ENCODE measurements at regions not wholly inside any gene's neighbourhood (a gene's known extent, or its start where the extent isn't known, plus 50 kb on each side); places are given as distances from the start of the nearest gene placed in this dataset.

DNA sequence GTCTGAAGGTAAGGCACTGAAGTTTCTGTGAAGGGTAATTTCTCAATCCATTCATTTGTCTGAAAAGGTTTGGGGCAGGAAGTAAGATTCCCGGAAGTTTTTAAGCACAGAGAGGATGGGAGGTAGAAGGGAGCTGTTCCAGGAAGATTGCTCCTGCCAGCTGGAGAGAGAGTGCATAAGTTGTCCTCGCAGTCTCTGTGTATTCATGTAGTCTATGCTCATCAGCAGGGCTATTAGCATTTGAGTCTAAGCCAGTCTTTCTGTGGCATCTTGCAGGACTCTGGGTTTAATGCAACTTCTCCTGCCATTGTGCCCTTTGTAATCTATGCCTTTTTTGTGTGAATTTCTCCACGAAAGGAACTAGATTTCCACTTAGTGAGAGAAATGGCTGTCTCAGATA, 140.8 kb upstream of the FGGY start:
- H3K27ac ChIP-seq (ENCODE audit: low read length), result peak overlapping the region; percentile 14; the same call in 1 of the 2 replicates
- POLR2A ChIA-PET, result no interaction called here
- intact Hi-C loops (cut with micrococcal nuclease; ENCODE audit: unreplicated experiment), result no loop called here
- peaks cover 14% of the 10 kb centered on the region for H3K9me3 ChIP-seq (ENCODE audit: control insufficient read depth, insufficient read depth, low read depth, low read length)
- ATAC-seq (no peak), DNase-seq (ENCODE audit: low read depth, low spot score) (no peak)
- BruUV-seq (replicated peaks), result no TSS peak
- no peaks in the 10 kb centered on the region for H3K27me3 ChIP-seq (ENCODE audit: control insufficient read depth, insufficient read depth, low read length)
- CTCF ChIA-PET, result interaction anchor here (0.6 kb wide), 1 partner anchor 460 kb away, joined by 3 read pairs; no protein-coding TSS in a partner anchor
- no peaks in the 10 kb centered on the region for H3K36me3 ChIP-seq (ENCODE audit: control insufficient read depth, insufficient read depth, low read length)
- TF ChIP-seq, protein P1, sequence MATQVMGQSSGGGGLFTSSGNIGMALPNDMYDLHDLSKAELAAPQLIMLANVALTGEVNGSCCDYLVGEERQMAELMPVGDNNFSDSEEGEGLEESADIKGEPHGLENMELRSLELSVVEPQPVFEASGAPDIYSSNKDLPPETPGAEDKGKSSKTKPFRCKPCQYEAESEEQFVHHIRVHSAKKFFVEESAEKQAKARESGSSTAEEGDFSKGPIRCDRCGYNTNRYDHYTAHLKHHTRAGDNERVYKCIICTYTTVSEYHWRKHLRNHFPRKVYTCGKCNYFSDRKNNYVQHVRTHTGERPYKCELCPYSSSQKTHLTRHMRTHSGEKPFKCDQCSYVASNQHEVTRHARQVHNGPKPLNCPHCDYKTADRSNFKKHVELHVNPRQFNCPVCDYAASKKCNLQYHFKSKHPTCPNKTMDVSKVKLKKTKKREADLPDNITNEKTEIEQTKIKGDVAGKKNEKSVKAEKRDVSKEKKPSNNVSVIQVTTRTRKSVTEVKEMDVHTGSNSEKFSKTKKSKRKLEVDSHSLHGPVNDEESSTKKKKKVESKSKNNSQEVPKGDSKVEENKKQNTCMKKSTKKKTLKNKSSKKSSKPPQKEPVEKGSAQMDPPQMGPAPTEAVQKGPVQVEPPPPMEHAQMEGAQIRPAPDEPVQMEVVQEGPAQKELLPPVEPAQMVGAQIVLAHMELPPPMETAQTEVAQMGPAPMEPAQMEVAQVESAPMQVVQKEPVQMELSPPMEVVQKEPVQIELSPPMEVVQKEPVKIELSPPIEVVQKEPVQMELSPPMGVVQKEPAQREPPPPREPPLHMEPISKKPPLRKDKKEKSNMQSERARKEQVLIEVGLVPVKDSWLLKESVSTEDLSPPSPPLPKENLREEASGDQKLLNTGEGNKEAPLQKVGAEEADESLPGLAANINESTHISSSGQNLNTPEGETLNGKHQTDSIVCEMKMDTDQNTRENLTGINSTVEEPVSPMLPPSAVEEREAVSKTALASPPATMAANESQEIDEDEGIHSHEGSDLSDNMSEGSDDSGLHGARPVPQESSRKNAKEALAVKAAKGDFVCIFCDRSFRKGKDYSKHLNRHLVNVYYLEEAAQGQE (IDR thresholded peaks at IDR 0.05; ENCODE audit: insufficient read depth in 1 of 2, low read depth in 2 of 2, low read length in 1 of 2), result no peak
- TF ChIP-seq TCF7L2 (IDR thresholded peaks at IDR 0.05; ENCODE audit: low read depth, low read length) (no peak), POLR2AphosphoS5 (IDR thresholded peaks at IDR 0.05; ENCODE audit: low read depth, low read length) (no peak), SIN3A (IDR thresholded peaks at IDR 0.05; ENCODE audit: borderline replicate concordance, insufficient read depth, low read depth, low read length) (no peak)
- TF ChIP-seq, protein P2, sequence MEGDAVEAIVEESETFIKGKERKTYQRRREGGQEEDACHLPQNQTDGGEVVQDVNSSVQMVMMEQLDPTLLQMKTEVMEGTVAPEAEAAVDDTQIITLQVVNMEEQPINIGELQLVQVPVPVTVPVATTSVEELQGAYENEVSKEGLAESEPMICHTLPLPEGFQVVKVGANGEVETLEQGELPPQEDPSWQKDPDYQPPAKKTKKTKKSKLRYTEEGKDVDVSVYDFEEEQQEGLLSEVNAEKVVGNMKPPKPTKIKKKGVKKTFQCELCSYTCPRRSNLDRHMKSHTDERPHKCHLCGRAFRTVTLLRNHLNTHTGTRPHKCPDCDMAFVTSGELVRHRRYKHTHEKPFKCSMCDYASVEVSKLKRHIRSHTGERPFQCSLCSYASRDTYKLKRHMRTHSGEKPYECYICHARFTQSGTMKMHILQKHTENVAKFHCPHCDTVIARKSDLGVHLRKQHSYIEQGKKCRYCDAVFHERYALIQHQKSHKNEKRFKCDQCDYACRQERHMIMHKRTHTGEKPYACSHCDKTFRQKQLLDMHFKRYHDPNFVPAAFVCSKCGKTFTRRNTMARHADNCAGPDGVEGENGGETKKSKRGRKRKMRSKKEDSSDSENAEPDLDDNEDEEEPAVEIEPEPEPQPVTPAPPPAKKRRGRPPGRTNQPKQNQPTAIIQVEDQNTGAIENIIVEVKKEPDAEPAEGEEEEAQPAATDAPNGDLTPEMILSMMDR (IDR thresholded peaks at IDR 0.05), result no peak
- peaks cover 18% of the 10 kb centered on the region for H3K4me1 ChIP-seq (ENCODE audit: control insufficient read depth, insufficient read depth, low read length)
- no peak overlapping the region for H3K4me3 ChIP-seq (ENCODE audit: low read depth in 2 of 2, low read length in 2 of 2)
- in situ Hi-C loops (cut with HindIII; ENCODE audit: low pct_unique_long_range_greater_than_20kb, low sequenced_read_pairs), result no loop called here

DNA sequence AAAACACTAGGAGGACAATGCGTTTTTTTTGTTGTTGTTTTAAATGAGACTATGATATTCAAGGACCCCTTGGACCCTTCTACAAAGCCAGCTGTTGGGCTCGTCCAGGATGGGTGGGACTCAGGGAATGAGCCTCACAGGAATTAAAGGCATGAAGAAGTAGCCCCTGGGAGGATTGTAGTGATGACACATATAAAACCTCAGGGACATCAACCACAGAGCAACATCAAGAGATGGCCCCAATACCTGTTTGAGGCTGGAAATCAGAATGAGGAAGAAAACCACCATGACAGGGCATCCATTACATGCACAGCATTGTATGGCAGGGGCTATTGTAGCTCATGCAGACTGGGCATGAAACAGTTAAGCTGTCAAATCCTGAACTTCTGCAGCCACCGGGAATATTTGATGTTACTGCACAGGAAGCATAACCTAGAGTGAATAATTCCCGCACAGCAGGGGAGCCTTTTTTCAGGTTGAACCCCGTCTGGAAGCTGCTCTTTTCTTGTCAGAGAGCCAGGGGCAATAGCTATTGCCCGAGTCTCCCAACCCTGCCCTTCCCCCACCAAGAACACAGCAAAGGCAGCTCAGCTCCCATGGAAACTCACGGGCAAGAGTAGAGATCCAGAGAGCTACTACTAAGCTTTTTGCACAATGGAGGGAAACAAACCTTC, 140.2 kb upstream of the FGGY start:
- in situ Hi-C loops (cut with HindIII; ENCODE audit: low pct_unique_long_range_greater_than_20kb, low sequenced_read_pairs), result no loop called here
- Histone ChIP-seq H3K4me1 (ENCODE audit: control insufficient read depth, insufficient read depth, low read length) (peaks cover 13% of the 10 kb centered on the region), H3K4me3 (ENCODE audit: low read depth in 2 of 2, low read length in 2 of 2) (peak overlapping the region in 1 of 2 experiments; percentile 26; a peak in 2 of 4 replicates), H3K27me3 (ENCODE audit: control insufficient read depth, insufficient read depth, low read length) (no peaks in the 10 kb centered on the region), H3K9me3 (ENCODE audit: control insufficient read depth, insufficient read depth, low read depth, low read length) (peaks cover 14% of the 10 kb centered on the region), H3K27ac (ENCODE audit: low read length) (peak overlapping the region; percentile 26), H3K36me3 (ENCODE audit: control insufficient read depth, insufficient read depth, low read length) (no peaks in the 10 kb centered on the region)
- ATAC-seq (peak; percentile 85), DNase-seq (ENCODE audit: low read depth, low spot score) (no peak)
- intact Hi-C loops (cut with micrococcal nuclease; ENCODE audit: unreplicated experiment), result no loop called here
- ChIA-PET CTCF (interaction anchor here (0.6 kb wide), 1 partner anchor 461 kb away, joined by 3 read pairs; no protein-coding TSS in a partner anchor), POLR2A (no interaction called here)
- TF ChIP-seq, protein P2 (IDR thresholded peaks at IDR 0.05), result no peak
- TF ChIP-seq TCF7L2 (IDR thresholded peaks at IDR 0.05; ENCODE audit: low read depth, low read length), result peak; percentile 61
- no peak for TF ChIP-seq POLR2AphosphoS5 (IDR thresholded peaks at IDR 0.05; ENCODE audit: low read depth, low read length)
- no TSS peak for BruUV-seq (replicated peaks)
